ENCODE measurements at regions not wholly inside any gene's neighbourhood (a gene's known extent, or its start where the extent isn't known, plus 50 kb on each side); places are given as distances from the start of the nearest gene placed in this dataset.

DNA sequence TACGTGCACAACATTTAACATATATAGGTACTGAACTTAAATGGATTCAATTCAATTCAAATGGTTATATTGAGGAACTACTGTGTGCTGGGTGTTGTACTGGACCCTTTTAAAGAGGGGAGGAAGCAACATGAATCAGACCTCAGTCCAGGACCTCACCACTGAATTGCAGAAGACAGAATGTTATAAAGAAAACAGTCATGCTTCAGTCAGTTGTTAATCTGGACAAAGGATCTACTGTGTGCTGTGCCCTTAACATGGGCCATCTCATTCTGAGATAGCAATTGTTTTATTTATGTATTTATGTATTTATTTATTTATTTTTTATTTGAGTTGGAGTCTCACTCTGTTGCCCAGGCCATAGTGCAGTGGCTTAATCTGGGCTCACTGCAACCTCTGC, 240.1 kb downstream of the HAPSTR1 start:
- Histone ChIP-seq H3K4me1 (ENCODE audit: control insufficient read depth in 1 of 2, low read depth in 2 of 2) (peaks cover 14 to 48% of the 10 kb centered on the region in 2 donors), H3K36me3 (no peaks in the 10 kb centered on the region), H3K4me3 (no peak overlapping the region), H3K27me3 (replicated peaks; ENCODE audit: insufficient read depth) (no peaks in the 10 kb centered on the region), H3K9me3 (no peaks in the 10 kb centered on the region), H3K27ac (no peak overlapping the region)
- ATAC-seq (ENCODE audit: insufficient number of reproducible peaks, low FRiP score, low read depth) (no peak), DNase-seq (ENCODE audit: low spot score) (no peak)
- TF ChIP-seq, protein P1, sequence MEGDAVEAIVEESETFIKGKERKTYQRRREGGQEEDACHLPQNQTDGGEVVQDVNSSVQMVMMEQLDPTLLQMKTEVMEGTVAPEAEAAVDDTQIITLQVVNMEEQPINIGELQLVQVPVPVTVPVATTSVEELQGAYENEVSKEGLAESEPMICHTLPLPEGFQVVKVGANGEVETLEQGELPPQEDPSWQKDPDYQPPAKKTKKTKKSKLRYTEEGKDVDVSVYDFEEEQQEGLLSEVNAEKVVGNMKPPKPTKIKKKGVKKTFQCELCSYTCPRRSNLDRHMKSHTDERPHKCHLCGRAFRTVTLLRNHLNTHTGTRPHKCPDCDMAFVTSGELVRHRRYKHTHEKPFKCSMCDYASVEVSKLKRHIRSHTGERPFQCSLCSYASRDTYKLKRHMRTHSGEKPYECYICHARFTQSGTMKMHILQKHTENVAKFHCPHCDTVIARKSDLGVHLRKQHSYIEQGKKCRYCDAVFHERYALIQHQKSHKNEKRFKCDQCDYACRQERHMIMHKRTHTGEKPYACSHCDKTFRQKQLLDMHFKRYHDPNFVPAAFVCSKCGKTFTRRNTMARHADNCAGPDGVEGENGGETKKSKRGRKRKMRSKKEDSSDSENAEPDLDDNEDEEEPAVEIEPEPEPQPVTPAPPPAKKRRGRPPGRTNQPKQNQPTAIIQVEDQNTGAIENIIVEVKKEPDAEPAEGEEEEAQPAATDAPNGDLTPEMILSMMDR (IDR thresholded peaks at IDR 0.05), result no peak

DNA sequence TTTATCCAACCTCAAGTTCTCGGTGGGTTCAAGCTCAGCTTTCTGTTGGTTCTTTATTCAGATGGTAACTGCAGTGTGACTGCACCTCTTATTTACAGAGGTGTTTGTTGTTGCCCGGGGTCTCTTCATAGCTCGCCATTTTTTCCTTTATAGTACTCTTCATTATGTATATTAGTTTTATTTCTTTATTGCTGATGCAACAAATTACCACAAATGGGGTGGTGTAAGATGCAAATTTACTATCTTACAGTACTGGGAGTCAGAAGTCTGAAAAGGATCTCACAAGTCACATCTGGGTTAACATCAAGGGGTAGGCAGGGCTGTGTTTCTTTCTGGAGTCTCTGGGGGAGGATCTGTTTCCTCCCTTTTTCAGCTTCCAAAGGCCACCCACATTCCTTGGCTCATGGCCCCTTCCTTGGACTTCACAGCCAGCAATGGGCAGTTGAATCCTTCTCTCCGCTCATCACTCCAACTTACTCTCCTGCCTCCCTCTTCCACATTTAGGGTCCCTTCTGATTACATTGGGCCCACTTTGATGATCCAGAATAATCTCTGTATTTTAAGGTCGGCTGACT, 241.2 kb downstream of the HAPSTR1 start:
- no peaks in the 10 kb centered on the region for H3K36me3 ChIP-seq
- no peak for ATAC-seq (ENCODE audit: insufficient number of reproducible peaks, low FRiP score, low read depth)
- peaks cover 14 to 58% of the 10 kb centered on the region in 2 donors for H3K4me1 ChIP-seq (ENCODE audit: control insufficient read depth in 1 of 2, low read depth in 2 of 2)
- no peak overlapping the region for H3K4me3 ChIP-seq
- no peak for DNase-seq (ENCODE audit: low spot score)
- TF ChIP-seq, protein P1 (IDR thresholded peaks at IDR 0.05), result no peak
- H3K27ac ChIP-seq, result no peak overlapping the region
- no peaks in the 10 kb centered on the region for H3K27me3 ChIP-seq (replicated peaks; ENCODE audit: insufficient read depth)
- no peaks in the 10 kb centered on the region for H3K9me3 ChIP-seq

DNA sequence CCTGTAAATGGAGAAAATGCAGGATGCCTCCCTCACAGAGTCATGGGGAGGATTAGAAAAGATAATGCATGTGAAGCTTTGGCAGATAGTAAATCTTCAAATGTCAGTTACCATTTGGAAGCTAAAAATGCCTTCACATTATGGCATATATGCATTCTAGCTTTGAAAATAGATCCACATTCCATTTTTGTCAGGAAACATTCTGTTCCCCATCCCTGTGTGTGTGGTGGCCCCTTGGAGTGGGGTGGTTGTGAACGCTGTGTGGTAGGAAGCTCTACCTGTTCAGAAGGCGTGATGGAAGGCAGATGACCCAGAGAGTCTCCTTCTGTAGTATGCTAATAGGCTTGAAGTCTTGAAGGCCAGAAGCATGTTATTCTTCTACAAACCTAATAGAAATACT, 242.0 kb downstream of the HAPSTR1 start:
- Histone ChIP-seq H3K4me3 (no peak overlapping the region), H3K36me3 (no peaks in the 10 kb centered on the region), H3K27ac (no peak overlapping the region), H3K4me1 (ENCODE audit: control insufficient read depth in 1 of 2, low read depth in 2 of 2) (peaks cover 14 to 64% of the 10 kb centered on the region in 2 donors), H3K9me3 (no peaks in the 10 kb centered on the region), H3K27me3 (replicated peaks; ENCODE audit: insufficient read depth) (no peaks in the 10 kb centered on the region)
- ATAC-seq (ENCODE audit: insufficient number of reproducible peaks, low FRiP score, low read depth), result no peak
- TF ChIP-seq, protein P1 (IDR thresholded peaks at IDR 0.05), result no peak
- DNase-seq (ENCODE audit: low spot score), result no peak

DNA sequence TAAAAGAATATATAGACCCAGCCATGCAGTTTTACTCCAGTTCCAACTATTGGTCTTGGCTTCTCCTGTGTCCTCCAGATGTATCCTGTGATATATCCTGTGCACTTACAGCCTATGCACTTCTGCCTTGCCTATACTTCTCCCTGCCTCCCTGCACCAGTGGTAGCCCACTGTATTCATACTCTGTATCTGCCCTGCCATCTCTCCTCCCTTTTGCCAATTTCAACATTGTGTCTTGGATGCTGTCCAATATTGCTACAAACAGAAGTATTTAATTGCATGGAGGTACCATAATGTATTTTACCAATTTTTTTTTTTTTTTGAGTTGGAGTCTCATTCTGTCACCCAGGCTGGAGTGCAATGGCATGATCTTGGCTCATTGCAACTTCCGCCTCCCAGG, 242.7 kb downstream of the HAPSTR1 start:
- TF ChIP-seq, protein P1 (IDR thresholded peaks at IDR 0.05), result no peak
- no peak for DNase-seq (ENCODE audit: low spot score)
- no peak for ATAC-seq (ENCODE audit: insufficient number of reproducible peaks, low FRiP score, low read depth)

DNA sequence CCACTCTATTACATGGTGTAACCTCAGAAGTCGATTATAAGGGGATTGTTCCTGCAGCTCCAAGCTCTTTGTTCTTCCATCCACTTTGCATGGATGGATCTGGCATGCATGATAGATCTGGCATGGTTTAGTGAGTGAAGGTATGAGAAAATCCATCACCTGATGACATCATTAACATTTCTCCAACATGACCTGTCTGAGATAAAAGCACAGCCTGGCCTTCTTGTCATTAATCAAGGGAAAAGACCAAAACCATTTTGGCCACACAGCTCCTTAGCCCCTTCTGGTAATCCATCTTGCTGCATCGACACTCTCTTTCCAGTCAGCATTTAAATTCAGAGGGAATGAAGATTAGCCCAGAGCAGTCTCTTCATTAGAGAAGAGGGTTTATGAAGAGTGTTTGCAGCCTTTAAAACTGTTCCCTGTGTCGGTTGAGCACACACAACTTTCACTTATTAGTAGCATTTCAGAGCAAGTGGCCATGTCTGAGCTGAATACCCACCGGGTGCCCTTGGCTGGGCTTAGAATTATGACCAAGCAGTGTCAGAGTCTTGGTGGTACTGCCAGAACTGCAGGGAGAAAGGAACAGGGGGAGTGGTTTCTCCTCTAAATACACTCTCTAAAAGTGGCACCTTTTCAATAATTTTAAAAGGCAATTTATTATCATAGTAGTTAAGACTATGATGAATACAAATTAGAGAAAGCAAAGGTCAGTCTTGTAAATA, 246.0 kb downstream of the HAPSTR1 start:
- H3K36me3 ChIP-seq, result no peaks in the 10 kb centered on the region
- H3K4me3 ChIP-seq, result no peak overlapping the region
- DNase-seq (ENCODE audit: low spot score), result no peak
- H3K27me3 ChIP-seq (replicated peaks; ENCODE audit: insufficient read depth), result no peaks in the 10 kb centered on the region
- no peaks in the 10 kb centered on the region for H3K9me3 ChIP-seq
- ATAC-seq (ENCODE audit: insufficient number of reproducible peaks, low FRiP score, low read depth), result no peak
- TF ChIP-seq, protein P1 (IDR thresholded peaks at IDR 0.05), result no peak
- H3K4me1 ChIP-seq (ENCODE audit: control insufficient read depth in 1 of 2, low read depth in 2 of 2), result peaks cover 0 to 61% of the 10 kb centered on the region in 2 donors
- H3K27ac ChIP-seq, result peak overlapping the region; percentile 35 to 50

More for the DNA sequence above, 242.7 kb downstream of the HAPSTR1 start:
- Histone ChIP-seq H3K36me3 (no peaks in the 10 kb centered on the region), H3K27me3 (replicated peaks; ENCODE audit: insufficient read depth) (no peaks in the 10 kb centered on the region), H3K4me1 (ENCODE audit: control insufficient read depth in 1 of 2, low read depth in 2 of 2) (peaks cover 10 to 64% of the 10 kb centered on the region in 2 donors), H3K4me3 (no peak overlapping the region), H3K27ac (no peak overlapping the region), H3K9me3 (no peaks in the 10 kb centered on the region)
